C4-2B (cell line): ENCODE measurements at regions not wholly inside any gene's neighbourhood (a gene's known extent, or its start where the extent isn't known, plus 50 kb on each side); places are given as distances from the start of the nearest gene placed in this dataset.

Source experiments
- H3K27ac ChIP-seq: fragments of 450-650 bp; 2 replicates; pipeline ENCODE4 v1.5.1; 2017
- CTCF ChIP-seq: fragments of 450-650 bp; conservative IDR thresholded peaks from 2 replicates; pipeline ENCODE4 v1.5.1; 2017; ENCODE audit warnings: mild to moderate bottlenecking
- ZFX ChIP-seq: fragments of 450-650 bp; IDR thresholded peaks from 2 replicates; pipeline ENCODE4 v1.6.1; 2017

- no peak for TF ChIP-seq ZFX
- no peak for TF ChIP-seq CTCF
Measured at GRCh38 chr6:169339025-169339424, 85.4 kb upstream of the THBS2 start.

GRCh38 chr6:169337886-169338445, 84.3 kb upstream of the THBS2 start:
- TF ChIP-seq ZFX (no peak), CTCF (no peak)
- no peak overlapping the region for H3K27ac ChIP-seq

More at GRCh38 chr6:169339025-169339424, 85.4 kb upstream of the THBS2 start:
- no peak overlapping the region for H3K27ac ChIP-seq

GRCh38 chr6:169335301-169335700, 81.7 kb upstream of the THBS2 start:
- H3K27ac ChIP-seq = no peak overlapping the region
- TF ChIP-seq CTCF = no peak
- TF ChIP-seq ZFX = no peak

- H3K27ac ChIP-seq = no peak overlapping the region
- TF ChIP-seq ZFX (no peak), CTCF (no peak)
Measured at GRCh38 chr6:169332250-169332649, 78.6 kb upstream of the THBS2 start.

GRCh38 chr6:169328112-169328801, 74.6 kb upstream of the THBS2 start:
- TF ChIP-seq CTCF (no peak), ZFX (no peak)
- H3K27ac ChIP-seq = no peak overlapping the region

GRCh38 chr6:169326067-169326799, 72.6 kb upstream of the THBS2 start:
- no peak for TF ChIP-seq ZFX
- peak; percentile 31 for TF ChIP-seq CTCF
- H3K27ac ChIP-seq = no peak overlapping the region
